Subcutaneous abdominal adipose tissue (tissue), 5 donors: ENCODE measurements at regions not wholly inside any gene's neighbourhood (a gene's known extent, or its start where the extent isn't known, plus 50 kb on each side); places are given as distances from the start of the nearest gene placed in this dataset.

ENCODE experiments used
- H3K27ac ChIP-seq: one replicate; pipeline ENCODE4 v1.7.0; 2013; ENCODE audit warnings: low read depth, mild to moderate bottlenecking, inconsistent platforms, low read length, moderate library complexity
- H3K27me3 ChIP-seq, 5 donors: one replicate each; pipeline ENCODE4 v1.7.0; 2013; ENCODE audit warnings: low read length in 5 of 5, inconsistent platforms in 1 of 5; ENCODE audit not compliant: control insufficient read depth in 5 of 5, insufficient read depth in 4 of 5
- H3K36me3 ChIP-seq, 5 donors: one replicate each; pipeline ENCODE4 v1.7.0; 2013; ENCODE audit warnings: low read length in 5 of 5; ENCODE audit not compliant: control insufficient read depth in 5 of 5, insufficient read depth in 5 of 5
- H3K4me1 ChIP-seq, 5 donors: one replicate each; pipeline ENCODE4 v1.7.0; 2013; ENCODE audit warnings: low read length in 5 of 5, mild to moderate bottlenecking in 3 of 5, moderate library complexity in 1 of 5; ENCODE audit not compliant: control insufficient read depth in 5 of 5, insufficient read depth in 5 of 5
- H3K4me3 ChIP-seq, 5 donors: one replicate each; pipeline ENCODE4 v1.7.0; 2013; ENCODE audit warnings: low read length in 5 of 5, low read depth in 1 of 5
- H3K9ac ChIP-seq, 5 donors: one replicate each; pipeline ENCODE4 v1.7.0; 2013; ENCODE audit warnings: low read length in 5 of 5, mild to moderate bottlenecking in 4 of 5, moderate library complexity in 3 of 5
- H3K9me3 ChIP-seq, 5 donors: one replicate each; pipeline ENCODE4 v1.7.0; 2013; ENCODE audit warnings: low read length in 5 of 5; ENCODE audit not compliant: control insufficient read depth in 5 of 5
- donor health status: healthy.
- donor health status: healthy.
- donor health status: healthy.
- donor health status: healthy.
- donor health status: healthy.

GRCh38 chr2:43088143-43089073, 138.0 kb downstream of the ZFP36L2 start:
- Histone ChIP-seq H3K36me3 (no peaks in the 10 kb centered on the region), H3K9me3 (peaks cover 0 to 9% (median 0%) of the 10 kb centered on the region in 5 donors), H3K27ac (no peak overlapping the region), H3K9ac (no peak overlapping the region), H3K4me1 (peaks cover 16 to 49% (median 44%) of the 10 kb centered on the region in 5 donors), H3K4me3 (no peak overlapping the region), H3K27me3 (no peaks in the 10 kb centered on the region)

DNA sequence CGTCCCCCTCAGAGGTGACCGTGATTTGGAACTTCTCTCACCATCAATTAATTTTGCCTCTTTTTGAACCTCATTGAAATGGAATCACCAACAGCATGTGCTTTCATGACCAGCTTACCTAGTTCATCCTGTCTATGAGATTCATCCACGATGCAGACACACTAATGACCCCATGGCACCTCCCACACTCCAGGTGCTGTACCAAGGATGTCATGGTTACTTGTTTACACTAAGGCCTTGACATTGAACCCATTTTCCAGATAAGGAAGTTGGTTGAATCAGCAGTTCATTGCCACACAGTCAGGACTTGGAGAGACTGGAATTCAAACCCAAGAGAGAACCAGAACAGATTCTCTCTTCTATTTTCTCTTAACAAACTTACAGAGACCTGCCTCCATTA, 139.0 kb downstream of the ZFP36L2 start:
- H3K9ac ChIP-seq: peak overlapping the region in 1 of 5 donors; percentile 39
- peaks cover 25 to 59% (median 54%) of the 10 kb centered on the region in 5 donors for H3K4me1 ChIP-seq
- no peak overlapping the region for H3K4me3 ChIP-seq
- H3K9me3 ChIP-seq: peaks cover 0 to 9% (median 0%) of the 10 kb centered on the region in 5 donors
- H3K27ac ChIP-seq: peak overlapping the region; percentile 90
- H3K27me3 ChIP-seq: no peaks in the 10 kb centered on the region
- no peaks in the 10 kb centered on the region for H3K36me3 ChIP-seq

DNA sequence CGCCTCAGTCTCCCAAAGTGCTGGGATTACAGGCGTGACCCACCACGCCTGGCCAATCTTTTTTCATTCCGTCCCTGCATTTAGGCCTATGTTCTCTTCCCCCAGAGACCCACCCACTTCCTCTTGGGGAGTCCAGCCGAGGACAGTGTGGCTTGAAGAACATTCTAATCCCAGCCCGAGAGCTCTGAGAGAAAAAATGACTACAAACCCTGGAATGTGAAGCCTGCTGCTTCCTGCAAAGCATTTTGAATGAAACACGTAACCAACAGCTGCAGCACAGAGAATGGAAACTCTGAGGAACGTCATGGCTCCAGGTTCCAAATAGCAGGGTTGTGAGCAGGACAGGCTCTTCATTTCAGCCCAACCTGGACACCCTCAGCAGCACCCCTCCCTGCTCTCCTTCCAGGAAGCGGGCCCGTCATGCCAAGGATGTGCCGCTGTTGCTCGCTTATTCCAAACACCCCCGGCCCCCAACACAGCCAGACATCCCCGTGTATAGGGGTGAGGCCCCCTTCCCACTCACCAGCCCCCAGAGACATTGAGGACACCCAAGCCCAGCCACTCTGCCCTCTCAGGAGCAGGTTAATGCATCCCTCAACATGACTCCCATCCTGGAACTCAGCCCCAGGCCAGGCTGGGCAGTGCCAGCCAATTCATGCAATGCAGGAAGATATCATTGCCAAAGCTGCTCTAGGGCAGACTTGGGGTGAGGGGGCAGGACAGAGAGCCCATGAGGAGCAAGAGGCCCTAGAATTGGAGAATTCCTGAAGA, 139.8 kb downstream of the ZFP36L2 start:
- Histone ChIP-seq H3K27ac (peak overlapping the region; percentile 90), H3K4me3 (peak overlapping the region in 2 of 5 donors; percentile 24 to 36), H3K9ac (peak overlapping the region in 3 of 5 donors; percentile 19 to 39 (median 21)), H3K27me3 (no peaks in the 10 kb centered on the region), H3K9me3 (peaks cover 0 to 9% (median 0%) of the 10 kb centered on the region in 5 donors), H3K36me3 (no peaks in the 10 kb centered on the region), H3K4me1 (peaks cover 29 to 67% (median 62%) of the 10 kb centered on the region in 5 donors)

DNA sequence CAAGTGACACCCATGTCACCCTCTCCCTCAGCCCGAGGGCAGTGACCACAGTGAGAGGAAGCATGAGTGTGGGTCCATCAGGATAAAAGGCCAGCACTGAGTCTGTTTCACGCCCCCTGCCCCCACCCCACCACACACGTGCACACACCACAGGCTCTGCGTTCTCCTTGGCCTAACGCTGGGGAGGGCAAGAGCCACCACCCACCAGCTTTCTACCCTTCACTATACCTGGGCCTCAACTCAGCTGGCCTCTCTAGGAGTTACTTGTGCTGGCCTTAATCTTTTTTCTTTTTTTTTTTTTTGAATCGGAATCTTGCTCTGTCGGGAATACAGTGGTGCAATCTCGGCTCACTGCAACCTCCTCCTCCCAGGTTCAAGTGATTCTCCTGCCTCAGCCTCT, 140.5 kb downstream of the ZFP36L2 start:
- peaks cover 0 to 7% (median 0%) of the 10 kb centered on the region in 5 donors for H3K9me3 ChIP-seq
- peaks cover 29 to 72% (median 65%) of the 10 kb centered on the region in 5 donors for H3K4me1 ChIP-seq
- peak overlapping the region; percentile 90 for H3K27ac ChIP-seq
- H3K27me3 ChIP-seq: no peaks in the 10 kb centered on the region
- H3K9ac ChIP-seq: peak overlapping the region in 1 of 5 donors; percentile 5
- no peaks in the 10 kb centered on the region for H3K36me3 ChIP-seq
- H3K4me3 ChIP-seq: peak overlapping the region in 1 of 5 donors; percentile 41

- no peaks in the 10 kb centered on the region for H3K27me3 ChIP-seq
- peaks cover 29 to 76% (median 67%) of the 10 kb centered on the region in 5 donors for H3K4me1 ChIP-seq
- H3K4me3 ChIP-seq: peak overlapping the region in 1 of 5 donors; percentile 41
- peak overlapping the region; percentile 90 for H3K27ac ChIP-seq
- H3K9me3 ChIP-seq: peaks cover 0 to 4% (median 0%) of the 10 kb centered on the region in 5 donors
- no peaks in the 10 kb centered on the region for H3K36me3 ChIP-seq
- peak overlapping the region in 1 of 5 donors; percentile 5 for H3K9ac ChIP-seq
Measured at GRCh38 chr2:43085505-43085904, 140.9 kb downstream of the ZFP36L2 start.

- Histone ChIP-seq H3K27me3 (no peaks in the 10 kb centered on the region), H3K9me3 (no peaks in the 10 kb centered on the region), H3K27ac (peak overlapping the region; percentile 90), H3K36me3 (no peaks in the 10 kb centered on the region), H3K4me1 (peaks cover 29 to 78% (median 72%) of the 10 kb centered on the region in 5 donors), H3K9ac (peak overlapping the region in 1 of 5 donors; percentile 13), H3K4me3 (no peak overlapping the region)
Measured at GRCh38 chr2:43084699-43085091, 141.7 kb downstream of the ZFP36L2 start.

DNA sequence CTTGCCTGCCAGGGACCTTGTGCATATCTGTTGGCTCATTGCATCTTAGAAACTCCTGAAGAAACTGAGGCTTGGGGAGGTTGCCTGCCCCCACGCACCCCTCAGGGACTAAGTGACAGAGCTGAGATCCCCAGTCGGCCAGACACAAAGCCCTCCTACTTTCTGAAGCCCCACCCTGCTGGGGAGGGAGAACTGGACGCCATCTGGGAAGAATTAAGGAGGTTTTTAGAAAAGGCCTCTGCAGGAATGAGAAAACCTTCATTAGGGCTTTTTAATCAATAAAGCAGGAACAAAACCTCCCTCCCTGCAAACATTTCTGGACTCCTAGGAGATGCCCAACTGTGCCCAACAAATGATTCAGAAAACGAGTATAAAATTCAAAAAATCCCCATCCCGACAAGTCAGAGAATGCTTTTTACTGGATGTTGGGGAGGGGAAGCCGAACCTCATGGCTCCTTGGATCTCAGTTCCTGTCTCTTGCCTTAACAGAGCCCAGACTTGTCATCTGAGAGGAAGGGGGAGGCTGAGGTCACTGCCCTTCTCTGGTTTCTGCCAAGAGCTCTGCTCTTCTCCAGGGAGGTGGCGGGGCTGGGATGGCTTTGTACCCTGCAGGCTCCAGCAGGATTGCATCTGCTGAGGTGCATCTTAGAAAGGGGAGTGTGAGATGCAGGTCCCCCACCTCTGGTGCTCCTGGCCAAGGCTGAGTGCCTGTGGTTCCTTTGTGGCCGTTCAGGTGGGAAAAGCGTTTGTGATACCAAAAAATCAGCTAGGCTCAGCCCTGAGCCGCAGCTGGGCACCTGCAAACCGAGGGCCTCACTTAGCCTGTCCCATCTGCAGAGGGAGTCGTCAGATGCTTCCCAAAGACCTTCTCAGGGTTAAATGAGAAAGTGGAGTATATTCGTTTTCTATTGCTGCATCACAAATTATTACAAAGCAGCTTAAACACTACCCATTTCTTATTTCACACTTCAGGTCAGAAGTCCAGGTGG, 142.4 kb downstream of the ZFP36L2 start:
- H3K4me1 ChIP-seq: peaks cover 29 to 78% (median 72%) of the 10 kb centered on the region in 5 donors
- H3K4me3 ChIP-seq: peak overlapping the region in 1 of 5 donors; percentile 20
- peak overlapping the region in 1 of 5 donors; percentile 13 for H3K9ac ChIP-seq
- H3K27me3 ChIP-seq: no peaks in the 10 kb centered on the region
- peak overlapping the region; percentile 90 for H3K27ac ChIP-seq
- no peaks in the 10 kb centered on the region for H3K9me3 ChIP-seq
- no peaks in the 10 kb centered on the region for H3K36me3 ChIP-seq

GRCh38 chr2:43082903-43083677, 143.3 kb downstream of the ZFP36L2 start:
- Histone ChIP-seq H3K27me3 (no peaks in the 10 kb centered on the region), H3K9me3 (no peaks in the 10 kb centered on the region), H3K4me3 (peak overlapping the region in 1 of 5 donors; percentile 30), H3K4me1 (peaks cover 29 to 80% (median 72%) of the 10 kb centered on the region in 5 donors), H3K36me3 (no peaks in the 10 kb centered on the region), H3K27ac (peak overlapping the region; percentile 90), H3K9ac (peak overlapping the region in 2 of 5 donors; percentile 23 to 59)
